HT1080 (cell line): ENCODE measurements at regions not wholly inside any gene's neighbourhood (a gene's known extent, or its start where the extent isn't known, plus 50 kb on each side); places are given as distances from the start of the nearest gene placed in this dataset.
A peak's percentile ranks its signal among the peaks of the same experiment; 100 is the strongest.
"Not testable (repeated sequence)": the region's sequence is repeated elsewhere in the genome, so short reads cannot be mapped to it uniquely, and the experiment has no call there.

Experiments used
- DNase-seq: peaks from one replicate; pipeline ENCODE4 v3.0.0-alpha.2; 2015; ENCODE audit warnings: low read depth

- not testable (repeated sequence) for DNase-seq
These were observed 667.1 kb downstream of the PRIM2 start for GRCh38 chr6:57984575-57984974.

DNA sequence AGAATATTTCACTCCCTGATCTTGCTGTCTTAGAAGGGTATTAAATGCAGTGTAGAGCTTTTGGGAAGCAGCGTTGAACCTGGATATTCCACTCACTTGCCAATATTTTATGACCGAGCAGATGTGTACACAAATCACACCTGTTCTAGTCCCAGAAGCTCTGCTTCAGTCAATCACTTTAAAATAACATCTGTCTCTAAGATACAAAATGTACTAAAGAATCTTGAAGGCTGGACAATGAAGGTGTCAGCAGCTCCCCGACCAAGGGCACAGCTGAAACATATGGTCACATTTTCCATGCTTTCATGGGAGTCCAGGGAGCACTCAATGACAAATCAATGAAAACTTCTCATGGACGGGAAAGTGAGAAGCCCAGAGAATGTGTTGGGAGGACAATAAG, 668.3 kb downstream of the PRIM2 start:
- DNase-seq: not testable (repeated sequence)

- DNase-seq: not testable (repeated sequence)
These were observed 669.2 kb downstream of the PRIM2 start for GRCh38 chr6:57986584-57986983.

- peak; percentile 47 for DNase-seq
These were observed 672.2 kb downstream of the PRIM2 start for GRCh38 chr6:57989520-57990080.

DNA sequence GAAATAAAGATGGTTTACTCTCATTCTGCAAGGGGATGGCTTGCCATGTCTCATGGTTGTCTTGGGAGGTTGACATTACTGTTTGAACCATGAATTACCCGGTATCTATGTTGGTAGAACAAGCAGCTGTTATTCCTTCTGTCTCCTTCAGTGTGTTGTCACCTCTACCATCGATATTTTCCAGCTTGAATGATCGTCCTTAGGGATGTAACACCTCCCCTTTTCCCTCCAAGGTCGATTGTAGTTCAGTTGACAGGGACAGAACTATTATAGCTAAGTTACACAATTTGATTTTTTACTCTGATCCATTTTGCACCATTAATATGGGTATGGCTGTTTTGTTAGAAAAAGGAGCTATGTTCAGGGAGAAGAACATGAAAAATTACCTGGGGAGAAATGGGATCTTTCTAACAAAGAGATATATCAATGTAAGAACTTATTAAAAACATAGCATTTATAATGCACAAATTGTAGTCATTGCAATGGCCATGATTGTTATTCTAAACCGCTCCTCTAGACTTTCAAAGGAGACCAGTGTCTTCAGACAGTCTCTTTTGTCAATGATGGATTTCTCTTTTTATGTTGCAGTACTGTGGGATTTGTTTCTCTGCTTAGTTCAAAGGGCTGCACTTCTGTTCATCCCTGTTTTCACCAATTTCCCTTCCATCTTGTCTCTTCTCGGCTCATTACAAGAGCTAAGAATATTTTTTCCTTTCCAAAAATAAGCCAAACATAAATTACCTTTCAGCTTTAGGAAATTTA, 681.6 kb downstream of the PRIM2 start:
- not testable (repeated sequence) for DNase-seq

DNA sequence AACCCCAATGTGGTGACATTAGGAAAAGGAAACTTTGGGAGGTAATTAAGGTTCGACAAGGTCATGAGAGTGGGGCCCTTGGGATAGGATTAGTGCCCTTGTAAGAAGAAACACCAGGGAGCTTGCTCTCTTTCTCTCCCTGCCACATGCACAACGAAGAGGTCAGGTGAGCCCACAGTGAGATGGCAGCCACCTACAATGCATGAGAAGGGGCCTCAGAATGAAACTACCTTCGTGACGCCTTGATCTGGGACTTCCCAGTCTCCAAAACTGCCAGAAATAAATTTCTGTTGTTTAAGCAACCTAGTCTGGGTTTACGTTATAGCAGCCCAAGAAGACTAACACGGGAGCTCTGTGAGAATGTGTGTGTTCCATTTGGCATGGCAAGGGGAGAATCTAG, 682.8 kb downstream of the PRIM2 start:
- DNase-seq: not testable (repeated sequence)

DNA sequence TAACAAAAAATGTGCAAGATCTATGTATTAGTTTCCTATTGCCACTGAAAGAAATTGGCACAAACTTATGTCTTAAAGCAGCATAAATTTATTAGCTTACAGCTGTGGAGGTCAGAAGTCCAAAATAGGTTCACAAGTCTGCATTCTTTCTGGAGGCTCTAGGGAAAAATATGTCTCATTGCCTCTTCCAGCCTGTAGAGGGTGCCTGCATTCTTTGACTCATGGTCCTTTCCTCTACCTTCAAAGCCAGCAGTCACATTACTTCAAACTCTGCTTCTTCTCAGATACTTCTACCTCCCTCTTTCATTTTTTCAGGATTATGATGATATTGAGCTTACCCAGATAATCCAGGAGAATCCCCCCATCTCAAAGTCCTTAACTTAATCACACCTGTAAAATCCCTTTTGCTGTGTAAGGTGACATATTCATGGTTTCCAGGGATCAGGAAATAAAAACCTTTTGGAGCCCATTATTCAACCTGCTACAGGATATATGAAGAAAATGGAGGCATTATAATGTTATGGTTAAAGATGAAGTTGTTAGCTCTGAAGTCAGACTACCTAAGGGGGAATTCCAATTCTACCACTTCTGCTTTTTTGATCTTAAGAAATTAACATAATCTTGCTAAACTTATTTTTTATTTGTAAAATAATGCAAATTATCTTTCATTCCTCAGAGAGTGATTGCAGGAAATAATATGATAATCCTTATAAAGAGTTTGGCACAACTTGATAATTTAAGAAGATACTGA, 686.2 kb downstream of the PRIM2 start:
- peak; percentile 2 for DNase-seq

DNA sequence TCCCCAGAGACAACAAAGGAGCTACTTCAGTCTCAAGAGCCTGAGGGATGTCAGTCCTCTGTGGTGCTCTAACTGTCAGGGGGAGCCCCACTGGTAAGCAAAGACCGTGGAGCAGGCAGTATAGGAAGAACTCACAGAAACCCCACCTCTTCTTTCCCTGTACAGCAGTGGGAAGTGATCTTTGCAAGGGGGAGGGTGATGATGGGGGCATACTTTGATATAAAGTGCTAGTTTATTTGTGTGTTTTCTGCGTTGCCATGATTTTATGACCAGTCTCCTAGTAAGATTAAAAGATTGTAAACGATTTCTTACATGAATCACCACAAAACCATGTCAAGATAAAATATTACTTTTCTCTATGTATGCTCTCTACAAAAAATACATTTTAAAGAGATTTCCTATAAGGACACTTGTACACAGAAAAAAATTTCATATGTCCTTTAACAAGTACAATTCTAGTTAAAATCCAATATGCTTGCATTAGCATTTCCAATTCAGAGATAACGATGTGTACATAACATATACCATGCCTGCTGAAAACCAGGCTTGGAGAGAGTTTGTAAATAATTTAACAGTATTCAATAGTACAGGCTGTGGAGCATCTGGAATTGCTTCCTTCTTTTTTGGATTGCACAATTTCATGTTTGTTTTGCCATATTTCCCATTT, 690.0 kb downstream of the PRIM2 start:
- DNase-seq: not testable (repeated sequence)

GRCh38 chr6:58008001-58008335, 690.5 kb downstream of the PRIM2 start:
- not testable (repeated sequence) for DNase-seq

DNA sequence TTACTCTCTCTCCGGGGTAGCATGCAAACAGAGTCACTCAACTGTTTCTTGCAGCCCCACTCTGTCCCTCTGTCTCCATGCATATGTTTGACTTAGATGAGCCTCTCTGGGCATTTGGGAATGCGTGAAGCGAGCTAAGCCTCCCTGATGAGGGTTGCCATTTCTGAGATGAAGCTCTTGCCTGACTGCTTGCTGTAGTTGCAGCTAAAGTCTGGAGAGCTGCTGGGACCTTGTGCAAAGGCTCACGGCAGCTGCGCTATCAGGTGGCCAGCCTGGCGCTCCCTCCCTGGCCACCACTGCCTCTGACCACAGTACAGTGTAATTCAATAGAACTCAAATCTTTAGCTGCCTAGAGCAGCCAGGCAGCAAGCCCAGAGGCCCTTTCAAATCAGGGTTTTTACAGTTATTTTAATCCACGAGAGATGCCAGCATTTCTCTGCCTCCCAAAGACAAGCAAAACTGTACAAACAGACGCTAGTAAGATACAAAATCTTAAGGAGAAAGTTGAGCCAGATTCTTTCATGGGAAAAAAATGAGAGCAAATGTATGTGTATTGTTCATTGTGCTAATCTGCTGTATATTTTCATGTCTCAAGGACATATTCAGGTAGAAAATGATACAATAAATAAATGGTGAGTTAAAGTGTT, 694.6 kb downstream of the PRIM2 start:
- DNase-seq: not testable (repeated sequence)

GRCh38 chr6:58016614-58017013, 699.2 kb downstream of the PRIM2 start:
- not testable (repeated sequence) for DNase-seq

GRCh38 chr6:58028188-58028587, 710.8 kb downstream of the PRIM2 start:
- not testable (repeated sequence) for DNase-seq

DNA sequence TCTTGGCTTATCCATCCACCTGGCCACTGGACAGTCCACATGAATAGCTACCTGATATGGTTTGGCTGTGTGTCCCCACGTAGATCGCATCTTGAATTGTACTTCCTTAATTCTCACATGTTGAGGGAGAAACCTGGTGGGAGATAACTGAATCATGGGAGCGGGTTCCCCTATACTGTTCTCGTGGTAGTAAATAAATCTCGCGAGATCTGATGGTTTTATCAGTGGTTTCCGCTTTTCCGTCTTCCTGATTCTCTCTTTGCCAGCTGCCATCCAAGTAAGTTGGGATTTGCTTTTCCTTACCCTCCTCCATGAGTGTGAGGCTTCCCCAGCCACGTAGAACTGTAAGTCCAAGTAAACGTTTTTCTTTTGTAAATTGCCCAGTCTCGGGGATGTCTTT, 720.8 kb downstream of the PRIM2 start:
- not testable (repeated sequence) for DNase-seq

DNA sequence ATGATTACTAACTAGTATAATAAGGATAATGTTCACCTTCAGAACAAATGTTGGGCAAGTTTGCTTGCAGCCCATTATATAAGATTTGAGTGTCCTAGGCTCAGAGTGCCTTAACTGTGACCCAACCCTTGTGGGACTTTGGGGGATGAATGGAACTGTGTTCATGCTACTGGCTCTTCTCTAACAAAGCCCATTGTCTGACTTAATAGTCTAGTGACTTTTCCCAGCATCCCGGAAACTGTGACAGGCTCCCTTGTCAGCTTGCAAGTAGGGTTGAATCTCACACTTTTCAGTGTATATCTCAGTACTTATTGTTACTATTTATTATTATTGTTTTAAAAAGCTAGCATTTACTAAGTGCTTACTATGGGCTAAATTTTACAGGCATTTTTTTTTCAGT, 729.2 kb downstream of the PRIM2 start:
- DNase-seq: not testable (repeated sequence)

GRCh38 chr6:58047389-58047788, 730.0 kb downstream of the PRIM2 start:
- not testable (repeated sequence) for DNase-seq

- peak; percentile 22 for DNase-seq
These were observed 730.4 kb downstream of the PRIM2 start for GRCh38 chr6:58047865-58048264.

- not testable (repeated sequence) for DNase-seq
These were observed 738.2 kb downstream of the PRIM2 start for GRCh38 chr6:58055465-58056176.

GRCh38 chr6:58059701-58060100, 742.3 kb downstream of the PRIM2 start:
- DNase-seq: peak; percentile 84

DNA sequence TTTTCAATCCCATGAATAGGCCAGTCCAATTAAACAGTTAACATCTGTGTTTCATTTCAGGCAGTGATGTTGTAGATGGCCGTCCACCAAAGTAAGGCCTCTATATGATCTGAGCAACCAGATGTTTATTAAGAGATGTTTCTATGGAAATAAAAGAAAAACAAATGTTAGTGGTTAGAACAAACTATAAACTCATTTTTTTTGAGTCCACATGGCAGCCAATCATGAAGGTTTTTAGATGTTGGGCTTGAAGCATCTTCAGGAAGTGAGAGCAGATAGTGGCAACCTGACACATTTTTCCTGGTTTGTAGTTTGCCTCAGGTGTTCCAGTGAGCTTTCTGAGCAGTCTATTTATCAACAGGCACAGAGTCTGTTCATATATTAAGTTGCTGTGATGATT, 746.1 kb downstream of the PRIM2 start:
- not testable (repeated sequence) for DNase-seq

- DNase-seq: not testable (repeated sequence)
These were observed 750.6 kb downstream of the PRIM2 start for GRCh38 chr6:58067867-58068548.
